Kidney epithelial cell (primary cell): ENCODE measurements at regions not wholly inside any gene's neighbourhood (a gene's known extent, or its start where the extent isn't known, plus 50 kb on each side); places are given as distances from the start of the nearest gene placed in this dataset.
"Not testable (repeated sequence)": the region's sequence is repeated elsewhere in the genome, so short reads cannot be mapped to it uniquely, and the experiment has no call there.

Experiments
- DNase-seq: peaks from one replicate; pipeline ENCODE4 v3.0.0-alpha.2; 2010; ENCODE audit warnings: low read depth
- H3K27me3 ChIP-seq: 2 replicates; pipeline ENCODE4 v1.6.0; 2011; ENCODE audit warnings: low read length; ENCODE audit not compliant: control insufficient read depth, insufficient read depth
- H3K36me3 ChIP-seq: 2 replicates; pipeline ENCODE4 v1.5.1; 2011; ENCODE audit warnings: low read length; ENCODE audit not compliant: control insufficient read depth, insufficient read depth
- H3K4me3 ChIP-seq: 2 replicates; pipeline ENCODE4 v1.5.1; 2011; ENCODE audit warnings: low read depth, mild to moderate bottlenecking, control low read depth, low read length
- CTCF ChIP-seq: IDR thresholded peaks from 2 replicates; pipeline ENCODE4 v1.5.1; 2011; ENCODE audit warnings: mild to moderate bottlenecking, moderate library complexity, low read length, control low read depth, inconsistent platforms; ENCODE audit not compliant: insufficient read depth, poor library complexity, severe bottlenecking

DNA sequence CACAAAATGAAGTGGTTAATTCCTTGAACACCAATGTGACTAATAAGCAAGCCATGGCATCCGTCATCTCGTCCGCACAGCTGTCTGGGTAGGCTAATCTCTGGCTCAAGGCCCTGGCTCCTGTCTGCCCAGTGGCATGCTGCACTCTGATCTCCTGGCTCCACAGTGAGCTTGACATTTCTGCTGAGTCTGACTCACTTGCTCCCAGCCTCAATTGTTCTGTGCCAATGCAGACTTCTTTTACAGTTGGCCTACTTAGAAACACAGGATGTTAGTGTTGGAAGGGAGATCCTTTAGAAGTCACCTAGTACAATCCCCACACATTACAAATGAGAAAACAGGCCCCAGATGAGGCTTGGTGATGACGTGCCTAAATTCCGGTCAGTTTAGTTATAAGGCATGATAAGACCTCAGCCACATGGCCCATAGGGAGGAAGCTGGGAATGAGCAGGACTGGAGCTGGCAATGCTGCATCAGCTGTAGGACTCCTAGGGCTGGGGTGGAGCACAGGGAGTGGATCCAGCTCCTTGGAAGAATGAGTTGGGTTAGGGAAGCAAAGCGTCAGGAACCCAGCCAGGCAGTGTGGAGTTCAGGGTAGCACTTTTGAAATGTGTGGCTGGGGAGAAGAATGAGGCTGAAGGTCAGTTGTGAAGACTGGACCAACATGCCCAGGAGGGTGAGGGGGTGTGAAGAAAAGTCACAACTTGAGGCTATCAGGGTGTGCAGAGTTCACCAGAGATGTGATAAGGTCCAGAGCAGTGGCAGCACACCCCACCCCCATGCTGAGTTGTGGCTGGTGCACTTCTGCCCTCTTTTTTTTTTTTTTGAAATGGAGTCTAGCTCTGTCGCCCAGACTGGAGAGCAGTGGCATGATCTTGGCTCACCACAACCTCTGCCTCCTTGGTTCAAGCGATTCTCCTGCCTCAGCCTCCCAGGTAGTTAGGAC, 70.2 kb upstream of the EED start:
- TF ChIP-seq CTCF: no peak
- H3K36me3 ChIP-seq: no peaks in the 10 kb centered on the region
- H3K27me3 ChIP-seq: no peaks in the 10 kb centered on the region
- peak; percentile 94 for DNase-seq
- H3K4me3 ChIP-seq: no peak overlapping the region

- Histone ChIP-seq H3K36me3 (no peaks in the 10 kb centered on the region), H3K4me3 (no peak overlapping the region), H3K27me3 (no peaks in the 10 kb centered on the region)
- no peak for TF ChIP-seq CTCF
- DNase-seq: peak; percentile 42
These were observed 71.7 kb upstream of the EED start for GRCh38 chr11:86172894-86173293.

- no peak for TF ChIP-seq CTCF
- H3K4me3 ChIP-seq: no peak overlapping the region
These were observed 72.9 kb upstream of the EED start for GRCh38 chr11:86171627-86172026.

DNA sequence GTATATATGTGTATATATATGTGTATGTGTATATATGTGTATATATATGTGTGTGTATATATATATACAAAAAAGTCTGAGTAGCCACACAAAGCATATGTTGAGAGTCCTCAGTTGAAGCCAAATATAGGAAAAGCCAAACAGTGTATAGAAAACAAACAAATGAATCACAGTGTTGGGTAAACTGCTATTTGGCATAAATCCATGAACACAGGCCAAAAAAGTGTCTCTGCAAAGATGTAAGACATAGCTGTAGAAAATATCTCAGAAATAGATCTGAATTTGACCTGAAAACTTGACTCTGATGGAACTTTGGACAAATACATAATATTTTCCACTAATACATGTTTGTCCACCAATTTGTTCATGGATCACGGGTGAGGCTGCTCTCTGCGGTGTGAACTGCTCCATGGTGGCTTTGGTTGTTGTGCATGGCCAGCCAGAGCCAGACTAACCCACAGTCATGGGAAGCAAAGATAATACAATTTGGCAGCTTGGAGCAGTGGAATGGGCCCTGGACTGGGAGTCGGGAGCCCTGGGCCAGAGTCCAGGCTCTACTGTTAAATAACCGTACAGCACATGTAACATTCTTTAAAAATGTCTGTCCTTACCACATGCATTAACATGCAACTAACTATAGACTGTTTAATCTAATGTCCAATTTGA, 76.9 kb upstream of the EED start:
- no peak for DNase-seq
- no peak for TF ChIP-seq CTCF
- Histone ChIP-seq H3K27me3 (no peaks in the 10 kb centered on the region), H3K36me3 (no peaks in the 10 kb centered on the region), H3K4me3 (no peak overlapping the region)

More at GRCh38 chr11:86171627-86172026, 72.9 kb upstream of the EED start:
- Histone ChIP-seq H3K36me3 (no peaks in the 10 kb centered on the region), H3K27me3 (no peaks in the 10 kb centered on the region)
- DNase-seq: no peak

GRCh38 chr11:86166287-86166686, 78.3 kb upstream of the EED start:
- not testable (repeated sequence) for H3K4me3 ChIP-seq, DNase-seq, H3K27me3 ChIP-seq, H3K36me3 ChIP-seq

GRCh38 chr11:86164106-86164505, 80.4 kb upstream of the EED start:
- Histone ChIP-seq H3K36me3 (no peaks in the 10 kb centered on the region), H3K4me3 (no peak overlapping the region), H3K27me3 (no peaks in the 10 kb centered on the region)
- TF ChIP-seq CTCF: no peak
- no peak for DNase-seq

DNA sequence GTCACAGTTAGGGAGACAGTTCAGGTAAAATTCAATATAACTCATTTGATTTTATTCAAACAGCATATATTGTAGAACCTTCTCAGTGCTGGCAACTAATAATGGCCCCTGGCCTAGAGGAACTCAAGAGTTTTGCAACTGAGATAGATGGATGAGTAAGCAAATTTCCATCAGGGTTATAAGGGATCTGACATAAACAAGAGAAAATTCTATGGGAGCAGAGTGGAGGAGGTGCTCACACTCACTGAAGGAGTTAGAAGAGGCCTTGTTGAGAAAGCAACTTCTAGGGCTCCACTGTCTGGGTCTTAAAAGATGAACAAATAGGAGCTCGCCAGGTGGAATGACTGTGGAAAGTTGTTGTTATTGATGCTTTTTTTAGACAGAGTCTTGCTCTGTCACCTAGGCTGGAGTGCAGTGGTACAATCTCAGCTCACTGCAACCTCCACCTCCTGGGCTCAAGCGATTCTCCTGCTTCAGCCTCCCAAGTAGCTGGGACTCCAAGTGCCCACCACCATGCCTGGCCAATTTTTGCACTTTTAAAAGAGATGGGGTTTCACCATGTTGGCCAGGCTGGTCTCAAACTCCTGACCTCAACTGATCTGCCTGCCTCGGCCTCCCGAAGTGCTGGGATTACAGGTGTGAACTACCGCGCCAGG, 81.2 kb upstream of the EED start:
- H3K36me3 ChIP-seq, H3K27me3 ChIP-seq, DNase-seq, H3K4me3 ChIP-seq: not testable (repeated sequence)
